Brain microvascular endothelial cell (primary cell): ENCODE measurements at regions not wholly inside any gene's neighbourhood (a gene's known extent, or its start where the extent isn't known, plus 50 kb on each side); places are given as distances from the start of the nearest gene placed in this dataset.
A peak's percentile ranks its signal among the peaks of the same experiment; 100 is the strongest.

Source experiments
- DNase-seq: peaks from one replicate; pipeline ENCODE4 v3.0.0-alpha.2; 2020
- H3K27ac ChIP-seq: fragments of 250-450 bp; sonication (Bioruptor Pico); 2 replicates; pipeline ENCODE4 v1.5.1; 2020; ENCODE audit warnings: mild to moderate bottlenecking, moderate library complexity
- H3K27me3 ChIP-seq: fragments of 250-450 bp; sonication (Bioruptor Pico); replicated peaks from 2 replicates; pipeline ENCODE4 v1.5.1; 2020; ENCODE audit warnings: mild to moderate bottlenecking
- H3K36me3 ChIP-seq: fragments of 250-450 bp; sonication (Bioruptor Pico); replicated peaks from 2 replicates; pipeline ENCODE4 v1.5.1; 2020; ENCODE audit warnings: mild to moderate bottlenecking
- H3K4me3 ChIP-seq: 2 replicates; pipeline ENCODE4 v1.5.1; 2011; ENCODE audit warnings: low read depth, mild to moderate bottlenecking, control low read depth, low read length, moderate library complexity
- CTCF ChIP-seq: IDR thresholded peaks from 2 replicates; pipeline ENCODE4 v1.5.1; 2011; ENCODE audit warnings: low read depth, mild to moderate bottlenecking, moderate library complexity, low read length, control low read depth, inconsistent platforms; ENCODE audit errors: missing control alignments
- in situ Hi-C: cut with HindIII; loops from 2 replicates; pipeline ENCODE4 v1.10.0; 2017; ENCODE audit warnings: low sequenced_read_pairs, low pct_ligation_motif_present

GRCh38 chr16:79811541-79811940, 211.0 kb upstream of the MAF start:
- Histone ChIP-seq H3K27ac (no peak overlapping the region), H3K36me3 (no peaks in the 10 kb centered on the region), H3K4me3 (no peak overlapping the region), H3K27me3 (no peaks in the 10 kb centered on the region)
- TF ChIP-seq CTCF = no peak
- peak; percentile 63 for DNase-seq
- in situ Hi-C loops = no loop called here

GRCh38 chr16:79810449-79811189, 210.1 kb upstream of the MAF start:
- Histone ChIP-seq H3K36me3 (no peaks in the 10 kb centered on the region), H3K27ac (no peak overlapping the region), H3K4me3 (no peak overlapping the region), H3K27me3 (no peaks in the 10 kb centered on the region)
- in situ Hi-C loops = no loop called here
- DNase-seq = no peak
- no peak for TF ChIP-seq CTCF

- TF ChIP-seq CTCF = no peak
- H3K4me3 ChIP-seq = no peak overlapping the region
- no peak for DNase-seq
- no peaks in the 10 kb centered on the region for H3K36me3 ChIP-seq
- no peaks in the 10 kb centered on the region for H3K27me3 ChIP-seq
- H3K27ac ChIP-seq = no peak overlapping the region
- in situ Hi-C loops = no loop called here
Observed at GRCh38 chr16:79809376-79809775, 208.8 kb upstream of the MAF start.

GRCh38 chr16:79808731-79809130, 208.2 kb upstream of the MAF start:
- TF ChIP-seq CTCF = no peak
- Histone ChIP-seq H3K27ac (no peak overlapping the region), H3K4me3 (no peak overlapping the region), H3K36me3 (no peaks in the 10 kb centered on the region), H3K27me3 (no peaks in the 10 kb centered on the region)
- no peak for DNase-seq
- in situ Hi-C loops = no loop called here

- no peak for TF ChIP-seq CTCF
- no peak overlapping the region for H3K4me3 ChIP-seq
- in situ Hi-C loops = no loop called here
- DNase-seq = no peak
- no peak overlapping the region for H3K27ac ChIP-seq
- no peaks in the 10 kb centered on the region for H3K36me3 ChIP-seq
- no peaks in the 10 kb centered on the region for H3K27me3 ChIP-seq
Observed at GRCh38 chr16:79806757-79807156, 206.2 kb upstream of the MAF start.

- no peaks in the 10 kb centered on the region for H3K27me3 ChIP-seq
- no peak overlapping the region for H3K27ac ChIP-seq
- H3K4me3 ChIP-seq = no peak overlapping the region
- peak; percentile 36 for DNase-seq
- no peak for TF ChIP-seq CTCF
- H3K36me3 ChIP-seq = no peaks in the 10 kb centered on the region
- in situ Hi-C loops = no loop called here
Observed at GRCh38 chr16:79805621-79806020, 205.1 kb upstream of the MAF start.
